ENCODE measurements at regions not wholly inside any gene's neighbourhood (a gene's known extent, or its start where the extent isn't known, plus 50 kb on each side); places are given as distances from the start of the nearest gene placed in this dataset.

- no peaks in the 10 kb centered on the region; the same call in 1 of the 2 replicates for H3K27me3 ChIP-seq (ENCODE audit: insufficient read depth, low read length)
- TF ChIP-seq EZH2 (IDR thresholded peaks at IDR 0.05; ENCODE audit: borderline replicate concordance, low read length) (no peak), CTCF (IDR thresholded peaks at IDR 0.05; ENCODE audit: low read length) (no peak)
- peaks cover 34% of the 10 kb centered on the region for H3K4me1 ChIP-seq (ENCODE audit: insufficient read depth, low read length, severe bottlenecking)
Observed at GRCh38 chr12:11951209-11951608, 119.5 kb upstream of the BCL2L14 start.

GRCh38 chr12:11953523-11953922 is 117.2 kb upstream of the BCL2L14 start:
- no peak overlapping the region for H3K4me2 ChIP-seq (ENCODE audit: low read length)
- TF ChIP-seq CTCF (IDR thresholded peaks at IDR 0.05; ENCODE audit: low read length) (no peak), EZH2 (IDR thresholded peaks at IDR 0.05; ENCODE audit: borderline replicate concordance, low read length) (no peak)
- H3F3A ChIP-seq (ENCODE audit: insufficient read depth, low read length), result no peaks in the 10 kb centered on the region
- H3K36me3 ChIP-seq (ENCODE audit: insufficient read depth, low read length), result no peaks in the 10 kb centered on the region
- H3K9ac ChIP-seq (ENCODE audit: low read length), result no peak overlapping the region
- no peak overlapping the region for H3K27ac ChIP-seq (ENCODE audit: low read depth, low read length, poor library complexity, severe bottlenecking)
- no peaks in the 10 kb centered on the region for H3K79me2 ChIP-seq (ENCODE audit: insufficient read depth, low read length)
- H3K9me3 ChIP-seq (ENCODE audit: low read length), result no peaks in the 10 kb centered on the region
- H3K4me1 ChIP-seq (ENCODE audit: insufficient read depth, low read length, severe bottlenecking), result peaks cover 32% of the 10 kb centered on the region
- H2AFZ ChIP-seq (ENCODE audit: low read length), result no peak overlapping the region
- H3K4me3 ChIP-seq (ENCODE audit: low read depth, low read length, poor library complexity, severe bottlenecking), result no peak overlapping the region
- H4K20me1 ChIP-seq (ENCODE audit: insufficient read depth, low read length), result no peaks in the 10 kb centered on the region
- no peaks in the 10 kb centered on the region; the same call in 1 of the 2 replicates for H3K27me3 ChIP-seq (ENCODE audit: insufficient read depth, low read length)
- no peaks in the 10 kb centered on the region for H3K9me2 ChIP-seq (ENCODE audit: low read depth, low read length)

More at GRCh38 chr12:11951209-11951608, 119.5 kb upstream of the BCL2L14 start:
- Histone ChIP-seq H3K9me3 (ENCODE audit: low read length) (no peaks in the 10 kb centered on the region), H3K36me3 (ENCODE audit: insufficient read depth, low read length) (no peaks in the 10 kb centered on the region), H3K9me2 (ENCODE audit: low read depth, low read length) (no peaks in the 10 kb centered on the region), H3F3A (ENCODE audit: insufficient read depth, low read length) (no peaks in the 10 kb centered on the region), H2AFZ (ENCODE audit: low read length) (no peak overlapping the region), H3K9ac (ENCODE audit: low read length) (no peak overlapping the region), H4K20me1 (ENCODE audit: insufficient read depth, low read length) (no peaks in the 10 kb centered on the region), H3K79me2 (ENCODE audit: insufficient read depth, low read length) (no peaks in the 10 kb centered on the region), H3K27ac (ENCODE audit: low read depth, low read length, poor library complexity, severe bottlenecking) (no peak overlapping the region), H3K4me3 (ENCODE audit: low read depth, low read length, poor library complexity, severe bottlenecking) (no peak overlapping the region), H3K4me2 (ENCODE audit: low read length) (no peak overlapping the region)

- H3K4me3 ChIP-seq (ENCODE audit: low read depth, low read length, poor library complexity, severe bottlenecking), result no peak overlapping the region
- peaks cover 37% of the 10 kb centered on the region for H3K4me1 ChIP-seq (ENCODE audit: insufficient read depth, low read length, severe bottlenecking)
- H3K27ac ChIP-seq (ENCODE audit: low read depth, low read length, poor library complexity, severe bottlenecking), result no peak overlapping the region
- TF ChIP-seq CTCF (IDR thresholded peaks at IDR 0.05; ENCODE audit: low read length) (no peak), EZH2 (IDR thresholded peaks at IDR 0.05; ENCODE audit: borderline replicate concordance, low read length) (no peak)
- H3K79me2 ChIP-seq (ENCODE audit: insufficient read depth, low read length), result no peaks in the 10 kb centered on the region
- no peaks in the 10 kb centered on the region for H3K36me3 ChIP-seq (ENCODE audit: insufficient read depth, low read length)
- no peaks in the 10 kb centered on the region for H3K9me3 ChIP-seq (ENCODE audit: low read length)
- no peak overlapping the region for H3K9ac ChIP-seq (ENCODE audit: low read length)
- no peaks in the 10 kb centered on the region for H3K27me3 ChIP-seq (ENCODE audit: insufficient read depth, low read length)
- no peak overlapping the region for H3K4me2 ChIP-seq (ENCODE audit: low read length)
- H3F3A ChIP-seq (ENCODE audit: insufficient read depth, low read length), result no peaks in the 10 kb centered on the region
- H2AFZ ChIP-seq (ENCODE audit: low read length), result no peak overlapping the region
- H4K20me1 ChIP-seq (ENCODE audit: insufficient read depth, low read length), result no peaks in the 10 kb centered on the region
- no peaks in the 10 kb centered on the region for H3K9me2 ChIP-seq (ENCODE audit: low read depth, low read length)
Observed at GRCh38 chr12:11954181-11954580, 116.6 kb upstream of the BCL2L14 start.
